SK-N-SH treated with all-trans-retinoic acid at 6 μM for 48 hours (cell line): ENCODE measurements at regions not wholly inside any gene's neighbourhood (a gene's known extent, or its start where the extent isn't known, plus 50 kb on each side); places are given as distances from the start of the nearest gene placed in this dataset.

Source experiments
- ATAC-seq: fragments of 200-7000 bp; cut with Tn5 transposase; 3 replicates; pipeline ENCODE4 v1.9.1; 2020; ENCODE audit warnings: mild to moderate bottlenecking, moderate library complexity
- ARNTL ChIP-seq: fragments of 450-650 bp; formaldehyde crosslinking; IDR thresholded peaks from 2 replicates; pipeline ENCODE4 v1.5.0; 2020; ENCODE audit warnings: low read depth, mild to moderate bottlenecking, moderate library complexity, borderline replicate concordance
- BACH2 ChIP-seq: fragments of 250-450 bp; sonication (Bioruptor Pico); IDR thresholded peaks from 2 replicates; pipeline ENCODE4 v1.9.0; 2021; ENCODE audit warnings: mild to moderate bottlenecking, borderline replicate concordance
- CSDC2 ChIP-seq: fragments of 250-450 bp; sonication (Bioruptor Pico); IDR thresholded peaks from 2 replicates; pipeline ENCODE4 v1.5.0; 2020; ENCODE audit warnings: mild to moderate bottlenecking, moderate library complexity
- CSRNP3 ChIP-seq: fragments of 250-450 bp; sonication (Bioruptor Pico); IDR thresholded peaks from 2 replicates; pipeline ENCODE4 v1.5.1; 2021; ENCODE audit warnings: mild to moderate bottlenecking, moderate library complexity
- GLIS3 ChIP-seq: fragments of 250-450 bp; sonication (Bioruptor Pico); IDR thresholded peaks from 2 replicates; pipeline ENCODE4 v1.5.0; 2020; ENCODE audit warnings: mild to moderate bottlenecking, moderate library complexity
- ISL1 ChIP-seq: fragments of 250-450 bp; sonication (Bioruptor Pico); IDR thresholded peaks from 2 replicates; pipeline ENCODE4 v2.1.2; 2022; ENCODE audit warnings: mild to moderate bottlenecking, moderate library complexity
- OSR1 ChIP-seq: fragments of 250-450 bp; sonication (Bioruptor Pico); IDR thresholded peaks from 2 replicates; pipeline ENCODE4 v1.8.0; 2022; ENCODE audit warnings: moderate library complexity, mild to moderate bottlenecking, inconsistent platforms
- PATZ1 ChIP-seq: fragments of 250-450 bp; sonication (Bioruptor Pico); IDR thresholded peaks from 2 replicates; pipeline ENCODE4 v1.8.0; 2020; ENCODE audit warnings: mild to moderate bottlenecking, moderate library complexity, borderline replicate concordance
- PPARA ChIP-seq: fragments of 250-450 bp; sonication (Bioruptor Pico); IDR thresholded peaks from 2 replicates; pipeline ENCODE4 v1.5.0; 2020; ENCODE audit warnings: mild to moderate bottlenecking, borderline replicate concordance
- SNAI2 ChIP-seq: fragments of 250-450 bp; sonication (Bioruptor Pico); IDR thresholded peaks from 2 replicates; pipeline ENCODE4 v1.5.0; 2020; ENCODE audit warnings: mild to moderate bottlenecking, moderate library complexity
- TCF4 ChIP-seq: fragments of 250-450 bp; sonication (Bioruptor Pico); IDR thresholded peaks from 2 replicates; pipeline ENCODE4 v1.8.0; 2021; ENCODE audit warnings: mild to moderate bottlenecking, moderate library complexity, borderline replicate concordance
- TOX ChIP-seq: fragments of 250-450 bp; sonication (Bioruptor Pico); IDR thresholded peaks from 2 replicates; pipeline ENCODE4 v1.8.0; 2021; ENCODE audit warnings: mild to moderate bottlenecking, moderate library complexity, borderline replicate concordance
- TSHZ2 ChIP-seq: fragments of 250-450 bp; sonication (Bioruptor Pico); IDR thresholded peaks from 2 replicates; pipeline ENCODE4 v1.5.0; 2020; ENCODE audit warnings: mild to moderate bottlenecking, moderate library complexity
- ZC3H10 ChIP-seq: fragments of 250-450 bp; sonication (Bioruptor Pico); IDR thresholded peaks from 2 replicates; pipeline ENCODE4 v1.5.1; 2021; ENCODE audit warnings: mild to moderate bottlenecking, moderate library complexity
- ZFP3 ChIP-seq: fragments of 250-450 bp; sonication (Bioruptor Pico); IDR thresholded peaks from 2 replicates; pipeline ENCODE4 v1.5.0; 2020; ENCODE audit warnings: mild to moderate bottlenecking, moderate library complexity
- ZFP30 ChIP-seq: fragments of 450-650 bp; formaldehyde crosslinking; IDR thresholded peaks from 2 replicates; pipeline ENCODE4 v1.5.0; 2022; ENCODE audit warnings: mild to moderate bottlenecking, moderate library complexity
- ZNF565 ChIP-seq: fragments of 450-650 bp; formaldehyde crosslinking; conservative IDR thresholded peaks from 2 replicates; pipeline ENCODE4 v1.5.0; 2020; ENCODE audit warnings: low read depth, mild to moderate bottlenecking, moderate library complexity
- ZNF8 ChIP-seq: fragments of 450-650 bp; formaldehyde crosslinking; IDR thresholded peaks from 2 replicates; pipeline ENCODE4 v1.5.0; 2020; ENCODE audit warnings: mild to moderate bottlenecking, moderate library complexity
- TF ChIP-seq, protein P1 (sequence below): fragments of 250-450 bp; sonication (Bioruptor Pico); IDR thresholded peaks from 2 replicates; pipeline ENCODE4 v1.8.0; 2021; ENCODE audit warnings: low read depth, mild to moderate bottlenecking, moderate library complexity, borderline replicate concordance

- TF ChIP-seq, protein P1, sequence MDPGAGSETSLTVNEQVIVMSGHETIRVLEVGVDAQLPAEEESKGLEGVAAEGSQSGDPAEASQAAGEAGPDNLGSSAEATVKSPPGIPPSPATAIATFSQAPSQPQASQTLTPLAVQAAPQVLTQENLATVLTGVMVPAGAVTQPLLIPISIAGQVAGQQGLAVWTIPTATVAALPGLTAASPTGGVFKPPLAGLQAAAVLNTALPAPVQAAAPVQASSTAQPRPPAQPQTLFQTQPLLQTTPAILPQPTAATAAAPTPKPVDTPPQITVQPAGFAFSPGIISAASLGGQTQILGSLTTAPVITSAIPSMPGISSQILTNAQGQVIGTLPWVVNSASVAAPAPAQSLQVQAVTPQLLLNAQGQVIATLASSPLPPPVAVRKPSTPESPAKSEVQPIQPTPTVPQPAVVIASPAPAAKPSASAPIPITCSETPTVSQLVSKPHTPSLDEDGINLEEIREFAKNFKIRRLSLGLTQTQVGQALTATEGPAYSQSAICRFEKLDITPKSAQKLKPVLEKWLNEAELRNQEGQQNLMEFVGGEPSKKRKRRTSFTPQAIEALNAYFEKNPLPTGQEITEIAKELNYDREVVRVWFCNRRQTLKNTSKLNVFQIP = no peak
- no peak for TF ChIP-seq ZNF565 (CRISPR knock-in tag)
- TF ChIP-seq SNAI2 = no peak
- TF ChIP-seq ZC3H10 = no peak
- no peak for TF ChIP-seq PPARA
- TF ChIP-seq ZFP3 = no peak
- TF ChIP-seq, all 23 proteins: peak for 0
- ATAC-seq = no peak
Measured at GRCh38 chrX:97787849-97788248, 904.1 kb downstream of the RPA4 start.

GRCh38 chrX:97790850-97791249, 907.1 kb downstream of the RPA4 start:
- no peak for TF ChIP-seq TSHZ2
- no peak for TF ChIP-seq BACH2 (CRISPR knock-in tag)
- TF ChIP-seq TCF4 (CRISPR knock-in tag) = no peak
- no peak for TF ChIP-seq ISL1 (CRISPR knock-in tag)
- no peak for TF ChIP-seq OSR1 (CRISPR knock-in tag)
- TF ChIP-seq CSRNP3 (CRISPR knock-in tag) = no peak
- TF ChIP-seq GLIS3 = no peak
- TF ChIP-seq PATZ1 (CRISPR knock-in tag) = no peak
- no peak for TF ChIP-seq SNAI2
- ATAC-seq = no peak

DNA sequence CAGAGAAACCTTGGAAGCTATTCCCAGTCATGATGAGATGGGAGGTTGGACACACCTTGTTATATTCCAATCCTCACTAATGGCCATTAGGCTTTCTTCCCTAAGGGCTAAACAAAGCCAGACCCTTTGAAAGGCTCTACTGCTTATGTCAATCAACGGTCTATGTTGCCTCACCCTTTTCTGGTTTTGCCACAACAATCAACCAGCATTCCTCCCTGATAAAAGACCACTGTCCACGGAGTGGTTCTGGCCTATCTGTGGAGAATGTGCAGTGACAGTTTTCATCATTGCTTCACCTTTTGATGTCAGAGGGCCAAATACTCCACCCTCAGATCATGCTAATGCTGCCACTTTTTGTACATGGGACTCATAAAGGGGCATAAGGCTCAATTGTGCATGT, 913.4 kb downstream of the RPA4 start:
- no peak for TF ChIP-seq ZFP3
- TF ChIP-seq TCF4 (CRISPR knock-in tag) = no peak
- no peak for TF ChIP-seq TSHZ2
- TF ChIP-seq ISL1 (CRISPR knock-in tag) = no peak
- no peak for TF ChIP-seq PATZ1 (CRISPR knock-in tag)
- no peak for TF ChIP-seq SNAI2
- TF ChIP-seq CSDC2 = no peak
- no peak for TF ChIP-seq ZFP30
- no peak for TF ChIP-seq ZNF8 (CRISPR knock-in tag)
- no peak for TF ChIP-seq TOX (CRISPR knock-in tag)
- no peak for TF ChIP-seq ARNTL (CRISPR knock-in tag)
- no peak for ATAC-seq
